ENCODE measurements at regions not wholly inside any gene's neighbourhood (a gene's known extent, or its start where the extent isn't known, plus 50 kb on each side); places are given as distances from the start of the nearest gene placed in this dataset.

DNA sequence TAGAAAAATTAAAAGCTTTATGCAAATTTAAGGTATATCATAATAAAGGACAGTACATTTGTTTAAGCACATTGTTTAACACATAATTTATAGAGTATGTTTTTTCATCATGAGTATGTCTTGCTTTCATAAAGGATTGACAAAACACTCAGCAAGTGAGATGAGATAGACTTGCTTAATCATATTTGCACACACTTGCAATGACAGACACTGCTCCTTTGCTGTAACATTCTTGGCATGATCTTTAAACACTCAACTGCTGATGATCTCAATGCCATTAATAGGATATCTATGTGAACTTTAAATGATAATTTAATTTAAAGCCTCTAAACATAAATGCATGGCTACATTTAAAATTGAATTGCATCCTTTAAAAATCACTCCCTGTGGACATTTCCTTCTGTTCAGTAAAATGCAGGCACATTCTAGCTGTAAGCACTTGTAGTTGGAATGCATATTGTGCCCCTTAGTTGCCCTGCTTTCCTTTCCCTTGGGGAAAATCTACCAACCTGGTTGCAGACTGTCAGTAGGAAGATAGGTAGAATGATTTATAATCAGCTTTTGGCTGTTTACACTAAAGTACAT lies 979.0 kb downstream of the TMTC2 start:
- TF ChIP-seq SIN3A (IDR thresholded peaks at IDR 0.05; ENCODE audit: borderline replicate concordance, insufficient read depth, low read length), result no peak
- no peak for TF ChIP-seq TAF1 (IDR thresholded peaks at IDR 0.05; ENCODE audit: borderline replicate concordance, insufficient read depth, low read length)
- no peak for TF ChIP-seq FOXP2 (optimal IDR thresholded peaks at IDR 0.05; ENCODE audit: borderline replicate concordance, extremely low read depth, extremely low read length, insufficient read depth)
- TF ChIP-seq POLR2AphosphoS5 (IDR thresholded peaks at IDR 0.05; ENCODE audit: low read depth, low read length), result no peak
- TF ChIP-seq, protein P1, sequence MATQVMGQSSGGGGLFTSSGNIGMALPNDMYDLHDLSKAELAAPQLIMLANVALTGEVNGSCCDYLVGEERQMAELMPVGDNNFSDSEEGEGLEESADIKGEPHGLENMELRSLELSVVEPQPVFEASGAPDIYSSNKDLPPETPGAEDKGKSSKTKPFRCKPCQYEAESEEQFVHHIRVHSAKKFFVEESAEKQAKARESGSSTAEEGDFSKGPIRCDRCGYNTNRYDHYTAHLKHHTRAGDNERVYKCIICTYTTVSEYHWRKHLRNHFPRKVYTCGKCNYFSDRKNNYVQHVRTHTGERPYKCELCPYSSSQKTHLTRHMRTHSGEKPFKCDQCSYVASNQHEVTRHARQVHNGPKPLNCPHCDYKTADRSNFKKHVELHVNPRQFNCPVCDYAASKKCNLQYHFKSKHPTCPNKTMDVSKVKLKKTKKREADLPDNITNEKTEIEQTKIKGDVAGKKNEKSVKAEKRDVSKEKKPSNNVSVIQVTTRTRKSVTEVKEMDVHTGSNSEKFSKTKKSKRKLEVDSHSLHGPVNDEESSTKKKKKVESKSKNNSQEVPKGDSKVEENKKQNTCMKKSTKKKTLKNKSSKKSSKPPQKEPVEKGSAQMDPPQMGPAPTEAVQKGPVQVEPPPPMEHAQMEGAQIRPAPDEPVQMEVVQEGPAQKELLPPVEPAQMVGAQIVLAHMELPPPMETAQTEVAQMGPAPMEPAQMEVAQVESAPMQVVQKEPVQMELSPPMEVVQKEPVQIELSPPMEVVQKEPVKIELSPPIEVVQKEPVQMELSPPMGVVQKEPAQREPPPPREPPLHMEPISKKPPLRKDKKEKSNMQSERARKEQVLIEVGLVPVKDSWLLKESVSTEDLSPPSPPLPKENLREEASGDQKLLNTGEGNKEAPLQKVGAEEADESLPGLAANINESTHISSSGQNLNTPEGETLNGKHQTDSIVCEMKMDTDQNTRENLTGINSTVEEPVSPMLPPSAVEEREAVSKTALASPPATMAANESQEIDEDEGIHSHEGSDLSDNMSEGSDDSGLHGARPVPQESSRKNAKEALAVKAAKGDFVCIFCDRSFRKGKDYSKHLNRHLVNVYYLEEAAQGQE (IDR thresholded peaks at IDR 0.05; ENCODE audit: insufficient read depth in 1 of 2, low read depth in 2 of 2, low read length in 2 of 2), result no peak

All from PFSK-1 (cell line).